Activated CD4-positive, alpha-beta T cell treated with anti-CD3 and anti-CD28 coated beads, Interleukin-2, amount 50 U/mL, for 24 hours (primary cell): ENCODE measurements at regions not wholly inside any gene's neighbourhood (a gene's known extent, or its start where the extent isn't known, plus 50 kb on each side); places are given as distances from the start of the nearest gene placed in this dataset.
"Not testable (repeated sequence)": the region's sequence is repeated elsewhere in the genome, so short reads cannot be mapped to it uniquely, and the experiment has no call there.

Experiments
- DNase-seq, 2 donors: peaks; one replicate each; pipeline ENCODE4 v3.0.0-alpha.2; 2020; ENCODE audit warnings: low read depth in 1 of 2, low spot score in 1 of 2

DNA sequence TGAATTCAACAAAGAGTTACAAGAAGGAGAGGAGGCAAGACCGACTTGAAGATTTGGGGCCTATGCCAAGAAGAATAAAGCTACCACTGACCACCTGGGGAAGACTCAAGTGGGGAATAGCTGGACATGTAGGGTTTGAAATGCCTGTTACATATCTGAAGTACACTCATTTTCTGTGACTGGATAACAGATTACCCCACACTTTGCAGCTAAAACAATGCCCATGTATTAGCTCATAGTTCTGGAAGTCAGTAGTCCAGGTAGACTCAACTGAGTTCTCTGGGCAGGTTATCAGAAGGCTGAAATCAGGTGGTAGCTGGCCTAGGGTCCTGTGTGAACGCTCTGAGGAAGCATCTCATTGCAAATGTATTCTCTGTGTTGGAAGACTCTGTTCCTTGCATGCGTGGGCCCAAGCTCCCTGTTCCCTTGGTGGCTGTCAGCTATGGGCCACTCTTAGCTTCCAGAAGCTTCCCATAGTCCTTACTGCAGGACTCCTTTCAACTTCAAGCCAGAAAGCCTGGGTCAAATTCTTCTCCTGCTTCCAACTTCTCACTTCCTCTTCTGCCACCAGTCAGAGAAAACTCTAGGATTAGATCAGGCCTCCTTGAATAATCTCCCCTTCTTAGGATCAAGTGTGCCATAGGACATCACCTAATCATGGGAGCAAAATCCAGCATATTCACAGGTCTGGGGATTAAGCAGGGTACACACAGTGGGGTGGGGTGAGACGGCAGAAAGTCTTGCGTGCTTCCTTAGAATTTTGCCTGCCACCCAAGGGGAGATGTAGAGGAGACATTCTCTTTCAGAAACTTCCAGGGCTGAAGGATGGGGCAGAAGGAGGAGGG is 187.8 kb downstream of the SHQ1 start:
- no peak for DNase-seq

DNA sequence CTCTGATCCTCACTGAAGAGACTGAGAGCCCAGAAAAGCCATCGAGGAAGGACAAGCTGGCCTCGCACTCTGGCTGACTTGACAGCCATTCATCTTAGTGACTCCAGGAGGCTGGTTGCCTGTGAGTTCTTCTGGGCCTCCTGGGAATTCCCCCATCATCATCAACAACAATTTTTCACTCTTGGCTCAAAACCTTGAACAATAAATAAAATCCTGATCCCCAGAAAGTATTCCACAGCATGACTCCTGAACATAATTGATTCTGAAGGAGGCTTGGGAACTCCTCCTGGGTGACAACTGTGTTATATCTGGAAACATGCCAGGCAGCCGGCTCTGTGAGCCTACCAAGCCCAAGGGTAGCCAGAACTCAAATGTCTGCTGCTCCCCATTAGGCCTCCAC is 188.6 kb downstream of the SHQ1 start:
- no peak for DNase-seq

DNA sequence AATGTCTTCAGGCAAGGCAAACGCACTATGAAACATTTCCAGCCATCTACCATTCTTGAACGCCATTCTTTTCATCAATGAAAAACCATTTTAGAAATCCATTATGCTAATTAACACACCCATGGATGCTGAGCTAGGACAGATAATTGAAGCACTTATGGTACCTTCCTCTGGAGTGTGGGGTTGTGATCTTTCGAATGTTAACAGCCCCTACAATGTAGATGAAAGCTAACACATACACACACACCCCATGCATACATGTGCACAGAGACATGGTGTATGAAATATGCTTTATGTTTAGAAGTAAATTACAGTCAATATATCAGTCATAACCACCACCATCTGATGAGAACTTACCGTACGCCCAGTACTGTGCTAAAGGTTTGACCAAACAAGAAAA is 189.1 kb downstream of the SHQ1 start:
- DNase-seq, result no peak

DNA sequence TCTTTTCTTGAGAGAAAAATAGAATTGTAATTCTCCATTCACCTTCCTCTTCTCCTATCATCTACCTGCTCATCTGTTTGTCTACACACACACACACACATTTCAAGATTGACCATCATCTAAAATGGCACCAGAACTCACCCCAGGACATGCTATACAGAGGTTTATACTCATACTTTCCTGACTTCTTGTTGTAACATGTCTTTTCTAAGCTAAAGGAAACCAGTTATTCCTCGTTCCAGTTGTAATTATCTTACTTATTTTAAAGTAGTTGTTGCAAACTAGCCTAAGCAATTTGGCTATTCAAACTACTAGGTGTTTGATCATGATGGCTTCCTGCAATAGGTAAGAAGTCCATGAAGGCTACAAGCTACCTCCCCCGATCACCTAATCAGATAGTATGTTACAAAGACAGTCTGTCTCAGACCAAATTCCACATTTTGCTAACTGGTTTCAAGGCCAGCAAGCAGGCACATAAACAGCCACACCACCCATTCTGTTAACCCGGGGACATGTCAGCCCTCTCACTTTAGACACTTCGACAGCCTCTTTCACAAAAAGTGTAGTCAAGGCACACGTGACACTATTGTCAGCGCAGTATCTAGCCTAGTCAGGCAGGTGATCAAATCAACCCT is 189.7 kb downstream of the SHQ1 start:
- no peak for DNase-seq

DNA sequence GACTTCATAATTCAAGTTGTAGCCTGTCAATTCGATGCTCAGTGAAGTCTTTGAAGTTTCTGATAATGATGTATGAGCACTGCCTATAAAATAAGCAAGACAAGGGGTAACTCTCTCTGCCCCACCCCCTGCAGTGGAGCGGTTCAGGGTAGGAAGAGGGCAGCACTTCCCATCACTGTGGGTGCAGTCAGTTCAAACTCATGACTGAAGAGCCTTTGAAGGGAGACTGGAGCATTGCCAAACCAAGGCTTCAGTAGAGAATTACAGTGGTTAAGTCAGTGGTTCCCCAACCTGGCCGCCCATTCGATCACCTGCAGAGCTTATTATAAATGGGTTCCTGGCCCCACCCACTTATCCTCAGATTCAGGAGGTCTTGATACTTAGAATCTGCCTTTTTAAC is 190.6 kb downstream of the SHQ1 start:
- DNase-seq, result peak in 1 of 2 donors; percentile 23

DNA sequence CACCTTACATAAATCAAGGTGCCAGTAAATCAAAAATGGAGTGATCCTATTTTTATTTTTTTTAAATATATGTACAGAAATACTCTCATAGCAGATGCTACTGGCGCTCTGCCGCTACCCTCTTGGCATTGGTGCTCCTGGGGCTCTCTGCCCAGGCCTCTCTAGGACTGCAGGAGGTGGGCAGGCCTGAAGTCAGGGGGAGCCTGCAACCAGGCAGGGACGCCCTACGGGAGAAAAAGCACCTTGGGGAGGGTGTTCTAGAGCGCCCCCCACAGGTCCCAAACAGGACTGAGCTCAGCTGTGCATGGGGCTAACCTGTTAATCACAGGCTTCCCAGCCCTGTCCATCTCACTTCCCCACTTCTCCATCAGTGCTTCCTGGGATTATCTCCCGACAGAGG is 192.5 kb downstream of the SHQ1 start:
- DNase-seq, result no peak

DNA sequence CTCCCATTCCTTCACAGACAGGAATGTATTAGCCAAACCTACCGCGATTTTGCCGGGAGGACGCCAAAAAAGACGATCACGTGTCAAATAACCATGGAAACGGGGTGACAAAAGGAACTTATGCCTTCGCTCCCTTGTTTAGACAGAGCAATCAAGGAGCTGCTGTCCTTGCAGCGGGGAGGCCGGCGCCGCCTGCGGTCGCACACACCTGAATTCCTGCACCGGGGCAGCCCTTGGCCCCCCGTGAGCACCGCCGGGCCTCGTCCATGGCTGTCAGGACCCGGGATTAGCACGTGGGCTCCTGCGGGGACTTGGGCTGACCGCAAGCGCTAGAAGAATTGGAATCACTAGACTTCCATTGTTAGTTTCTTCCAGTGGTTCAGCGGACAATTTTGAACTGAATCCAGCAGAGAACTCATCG is 193.1 kb downstream of the SHQ1 start:
- no peak for DNase-seq

DNA sequence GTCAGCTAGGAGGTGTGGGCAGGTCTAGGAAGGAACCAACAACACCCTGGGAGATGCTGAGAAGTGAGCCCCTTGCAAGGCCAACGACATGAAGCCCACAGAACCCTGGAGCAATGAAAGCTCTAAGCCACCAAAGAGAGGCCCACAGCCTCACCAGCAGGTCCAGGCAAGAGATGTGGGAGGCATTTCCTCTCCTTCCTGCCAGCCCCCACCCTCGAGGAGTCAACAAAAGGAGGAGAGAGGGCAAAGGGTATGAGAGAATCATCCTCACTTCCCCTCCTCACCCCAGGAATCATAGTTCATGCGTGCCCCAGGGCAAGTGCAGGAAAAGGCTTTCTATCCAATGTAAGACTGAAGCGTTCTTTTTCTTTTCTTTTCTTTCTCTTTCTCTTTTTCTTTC is 195.8 kb downstream of the SHQ1 start:
- DNase-seq, result no peak

DNA sequence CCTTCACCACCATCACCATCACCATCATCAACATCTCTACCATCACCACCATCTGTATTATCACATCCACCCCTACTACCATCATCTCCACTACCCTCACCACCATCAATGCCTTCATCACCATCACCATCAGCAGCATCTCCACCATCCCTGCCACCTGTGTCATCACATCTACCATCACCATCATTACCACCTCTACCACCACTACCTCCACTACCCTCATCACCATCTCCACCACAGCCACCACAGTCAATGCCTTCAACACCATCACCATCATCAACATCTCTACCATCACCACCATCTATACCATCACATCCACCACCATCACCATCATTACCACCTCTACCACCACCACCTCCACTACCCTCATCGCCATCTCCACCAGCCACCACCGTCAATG is 196.7 kb downstream of the SHQ1 start:
- no peak for DNase-seq

DNA sequence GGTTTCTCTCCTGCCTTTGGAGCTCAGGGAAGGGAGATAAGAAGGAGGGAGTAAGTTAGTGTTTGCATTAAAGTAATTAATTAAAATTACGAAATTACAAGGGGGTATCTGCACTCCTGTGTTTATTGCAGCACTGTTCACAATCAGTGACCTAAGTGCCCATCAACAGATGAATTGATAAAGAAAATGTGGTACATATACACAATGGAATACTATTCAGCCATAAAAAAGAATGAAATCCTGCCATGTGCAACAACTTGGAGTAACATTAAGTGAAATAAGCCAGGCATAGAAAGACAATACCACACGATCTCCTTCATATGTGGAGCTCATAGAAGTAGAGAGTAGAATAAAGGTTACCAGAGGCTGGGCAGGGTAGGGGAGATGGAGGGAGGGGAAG is 202.0 kb downstream of the SHQ1 start:
- no peak for DNase-seq

DNA sequence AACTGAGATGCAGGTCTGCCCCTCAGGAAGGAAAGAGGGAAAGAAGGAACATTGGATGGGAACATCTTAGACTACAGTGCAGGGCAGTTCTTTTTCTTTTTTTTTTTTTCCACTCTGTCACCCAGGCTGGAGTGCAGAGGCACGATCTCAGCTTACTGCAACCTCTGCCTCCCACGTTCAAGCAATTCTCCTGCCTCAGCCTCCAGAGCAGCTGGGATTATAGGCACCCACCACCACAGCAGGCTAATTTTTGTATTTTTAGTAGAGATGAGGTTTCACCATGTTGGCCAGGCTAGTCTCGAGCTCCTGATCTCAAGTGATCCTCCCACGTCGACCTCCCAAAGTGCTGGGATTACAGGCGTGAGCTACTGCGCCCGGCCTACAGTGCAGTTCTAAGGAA is 204.6 kb downstream of the SHQ1 start:
- not testable (repeated sequence) for DNase-seq

DNA sequence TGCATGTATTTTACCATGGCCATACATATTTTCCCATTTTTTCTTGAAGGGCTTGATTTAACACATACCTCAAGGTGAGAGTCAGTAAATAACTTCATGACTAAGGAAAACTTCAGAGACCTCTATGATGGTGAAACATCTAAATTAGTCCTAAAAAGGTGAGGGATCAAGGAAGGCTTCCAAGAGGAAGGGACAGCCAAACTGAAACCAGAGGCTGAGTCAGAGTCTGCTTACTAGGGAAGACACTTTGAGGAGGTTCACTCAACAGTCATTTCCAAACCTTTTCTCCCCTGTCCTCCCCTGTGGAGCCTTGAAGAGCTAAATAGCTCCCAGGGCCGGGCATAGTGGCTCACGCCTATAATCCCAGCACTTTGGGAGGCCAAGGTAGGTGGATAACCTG is 206.6 kb downstream of the SHQ1 start:
- no peak for DNase-seq

DNA sequence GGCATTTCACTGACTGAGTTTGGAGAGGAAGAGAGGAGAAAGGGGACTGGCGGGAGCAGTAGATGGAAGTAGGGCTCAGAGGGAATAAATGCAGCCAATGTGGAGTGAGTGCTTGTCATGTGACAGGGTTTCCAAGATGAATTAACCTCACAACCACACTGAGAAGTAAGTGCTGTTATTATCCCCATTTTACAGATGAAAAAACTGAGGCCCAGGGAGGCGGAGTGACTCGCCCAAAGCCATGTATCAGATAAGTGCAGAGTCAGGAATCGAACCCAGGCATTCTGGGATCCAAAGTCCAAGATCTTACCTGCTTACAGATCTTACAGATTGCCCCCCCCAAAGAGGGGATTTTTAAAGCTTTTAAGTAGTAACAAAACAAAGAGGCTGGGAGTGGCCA is 207.2 kb downstream of the SHQ1 start:
- no peak for DNase-seq

DNA sequence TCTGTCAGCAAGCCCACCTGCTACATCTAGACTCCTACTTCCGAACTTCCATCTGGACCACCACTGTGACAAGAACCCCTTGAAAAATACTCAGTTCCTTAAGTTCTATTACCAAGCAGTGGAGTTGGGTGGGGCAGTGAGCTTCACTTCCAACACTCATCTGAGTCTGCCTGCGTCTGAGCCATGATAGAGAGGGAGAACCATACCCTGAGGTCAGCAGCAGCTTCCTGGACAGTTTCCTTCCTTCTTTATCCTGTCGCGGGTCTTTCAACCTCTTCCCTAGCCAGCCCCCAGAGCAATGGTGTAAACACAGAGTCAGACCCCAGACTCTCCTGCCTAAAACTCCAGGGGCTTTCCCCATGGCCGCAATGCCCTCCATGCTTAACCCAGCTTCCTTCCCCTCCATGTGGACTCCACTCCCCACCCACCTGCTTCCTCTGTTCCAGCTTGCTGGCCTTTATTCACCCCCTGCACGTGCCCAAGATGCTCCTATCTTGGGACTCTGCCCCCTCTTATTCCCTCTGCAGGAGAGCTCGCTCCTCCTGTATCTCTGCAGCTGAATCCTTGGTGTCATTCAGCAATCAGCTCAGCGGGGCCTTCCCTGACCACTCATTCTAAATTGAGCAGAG is 211.2 kb downstream of the SHQ1 start:
- DNase-seq, result no peak

DNA sequence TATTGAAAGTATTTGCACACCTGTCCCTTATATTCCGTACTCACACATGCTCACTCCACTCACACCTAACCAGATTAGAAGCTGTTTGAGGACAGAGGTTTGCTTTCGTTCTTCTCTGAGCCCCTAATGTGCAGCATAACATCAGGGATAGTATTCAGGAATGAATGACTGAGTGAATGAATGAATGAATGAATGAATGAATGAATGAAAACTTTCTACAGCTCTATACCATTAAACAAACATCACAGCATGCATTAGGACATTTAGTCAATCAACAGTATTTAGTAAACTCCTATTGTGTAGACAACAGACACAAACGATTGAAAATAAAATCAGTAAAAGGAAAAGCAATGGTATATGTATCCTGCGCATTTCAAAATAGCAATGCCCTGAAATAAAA is 212.7 kb downstream of the SHQ1 start:
- DNase-seq, result no peak

DNA sequence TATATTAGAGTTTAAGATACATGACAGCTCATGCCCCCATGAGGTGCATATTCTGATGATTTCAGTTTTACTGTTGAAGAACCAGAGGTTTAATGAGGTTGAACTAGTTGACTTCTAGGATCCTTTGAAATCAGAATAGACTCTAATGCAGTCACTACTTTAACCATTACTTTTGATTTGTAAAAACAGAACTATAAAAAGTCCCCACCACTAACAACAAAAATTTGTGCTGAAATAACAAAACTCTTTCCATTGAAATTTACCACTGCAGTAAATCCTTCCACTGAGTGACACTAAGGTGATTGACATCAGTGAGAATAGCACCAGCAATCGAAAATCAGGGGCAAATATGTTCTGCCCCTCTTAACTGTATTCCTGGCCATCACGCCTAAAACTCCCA is 214.1 kb downstream of the SHQ1 start:
- no peak for DNase-seq

DNA sequence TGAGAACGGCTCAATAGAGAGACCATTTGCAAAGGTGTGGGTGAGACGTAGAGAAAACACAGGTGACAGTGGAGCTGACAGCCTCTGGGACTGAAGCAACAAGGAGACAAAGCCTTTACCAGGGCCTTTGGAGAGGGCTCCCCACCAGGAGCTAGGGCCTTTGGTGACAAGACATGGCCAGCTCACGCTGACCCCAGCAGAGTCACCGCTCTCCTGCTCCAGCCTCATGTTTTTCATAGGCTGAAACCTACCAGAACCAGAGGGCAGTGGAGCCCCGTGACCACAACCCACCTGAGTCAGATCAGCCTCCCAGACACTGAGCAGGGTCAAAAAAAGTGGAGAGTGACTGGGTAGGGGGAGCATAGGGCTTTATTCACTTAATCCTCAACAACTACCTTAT is 214.7 kb downstream of the SHQ1 start:
- DNase-seq, result no peak

DNA sequence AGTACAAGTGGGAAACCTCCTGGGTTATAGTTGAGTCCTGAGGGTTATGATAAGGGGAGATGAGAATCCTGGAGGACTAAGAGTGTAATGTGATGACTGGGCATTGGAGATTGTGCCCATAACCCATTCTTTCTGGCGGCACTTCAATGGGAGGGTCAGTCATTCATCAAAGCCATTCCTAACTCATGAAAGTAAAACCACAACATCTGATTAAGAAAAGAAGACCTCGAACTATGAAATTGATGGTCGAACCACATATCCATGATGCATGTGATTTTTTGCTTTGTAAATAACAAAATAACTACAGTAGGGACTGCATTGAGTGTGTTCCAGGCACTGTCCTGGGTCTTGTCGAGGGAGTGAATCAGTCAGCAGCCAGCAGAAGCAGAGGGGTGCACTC is 215.1 kb downstream of the SHQ1 start:
- no peak for DNase-seq

DNA sequence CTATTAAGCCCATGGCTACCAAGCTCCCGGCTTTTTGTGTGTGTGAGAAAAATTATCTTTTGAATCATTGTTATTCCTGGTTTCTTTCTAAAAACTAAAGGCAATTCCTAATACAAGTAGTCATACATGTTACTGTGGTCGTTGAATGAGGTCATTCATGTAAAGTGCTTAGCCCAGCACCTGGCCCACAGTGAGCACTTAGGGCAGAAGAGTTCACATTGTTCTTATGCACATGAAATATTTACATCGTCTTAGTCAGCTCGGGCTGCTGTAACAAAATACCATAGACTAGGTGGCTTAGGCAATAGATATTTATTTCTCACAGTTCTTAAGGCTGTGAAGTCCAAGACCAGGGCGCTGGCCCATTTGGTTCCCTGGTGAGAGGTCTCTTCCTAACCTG is 216.1 kb downstream of the SHQ1 start:
- DNase-seq, result no peak

DNA sequence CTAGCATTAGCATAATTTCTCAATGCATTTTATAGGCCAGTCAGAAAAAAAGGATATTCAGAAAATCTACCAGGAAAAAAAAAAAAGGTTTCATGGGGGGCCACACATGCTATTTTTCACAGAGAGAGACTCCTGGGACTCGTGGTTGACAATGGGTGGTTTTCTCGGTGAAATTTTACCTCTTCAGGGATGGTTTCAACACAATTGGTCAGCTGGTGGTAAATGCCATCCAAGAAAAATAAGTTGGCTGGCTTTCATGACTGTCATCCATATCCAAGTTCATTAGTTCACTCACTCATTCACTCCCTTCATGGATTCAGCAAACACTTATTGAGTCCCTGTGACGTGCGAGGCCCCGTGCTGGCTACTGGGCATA is 217.3 kb downstream of the SHQ1 start:
- DNase-seq, result no peak

DNA sequence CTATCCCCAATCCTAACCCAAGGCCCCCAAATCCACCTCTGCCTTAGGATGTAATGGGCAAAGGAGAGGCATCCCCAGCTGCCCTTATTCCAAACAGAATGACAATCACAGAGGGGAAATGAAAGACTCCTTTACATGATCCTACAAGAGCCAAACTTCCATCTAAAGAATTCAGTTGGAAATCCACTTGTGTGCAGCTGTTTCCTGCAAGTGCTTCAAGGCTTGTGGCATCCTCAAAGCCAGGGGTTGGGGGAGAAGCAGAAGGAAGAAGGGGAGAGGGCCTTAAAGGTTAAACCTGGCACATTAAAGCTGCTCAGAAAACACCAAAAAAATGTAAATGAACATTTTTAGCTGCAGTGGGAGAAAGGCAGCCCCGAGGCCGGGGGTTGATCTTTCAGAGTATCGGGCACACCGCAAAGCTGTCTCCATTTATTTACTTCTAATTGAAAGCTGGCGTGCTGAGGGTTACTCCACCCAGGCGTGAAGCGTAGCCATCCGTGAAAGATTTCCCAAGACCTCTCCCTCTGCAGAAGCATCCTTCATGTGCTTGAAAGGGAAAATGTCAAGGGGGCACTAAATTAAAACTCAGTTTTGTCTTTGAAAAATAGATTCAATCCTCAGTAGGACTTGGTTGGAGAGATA is 217.8 kb downstream of the SHQ1 start:
- DNase-seq, result no peak

DNA sequence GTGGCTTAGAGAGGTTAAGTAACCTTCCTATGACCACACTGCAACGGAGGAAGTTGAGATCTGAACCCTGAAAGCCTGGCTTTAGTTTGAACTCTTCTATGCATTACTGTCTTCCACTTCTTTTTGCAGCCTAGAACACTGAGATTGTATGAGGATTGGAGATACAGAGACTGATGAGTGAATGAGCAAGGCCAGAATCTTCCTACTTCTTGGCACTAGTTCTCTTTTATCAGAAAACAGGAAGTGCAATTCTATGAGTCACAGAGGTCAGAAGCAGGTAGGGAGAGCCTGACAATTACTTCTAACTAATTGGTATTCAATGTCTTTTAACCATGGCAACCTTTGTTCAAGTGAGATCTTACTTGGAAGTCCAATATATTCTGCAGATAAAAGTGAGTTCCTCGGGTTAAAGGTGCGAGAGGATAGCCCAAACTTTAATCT is 219.0 kb downstream of the SHQ1 start:
- DNase-seq, result peak in 1 of 2 donors; percentile 7
